A549 (cell line): ENCODE measurements at regions not wholly inside any gene's neighbourhood (a gene's known extent, or its start where the extent isn't known, plus 50 kb on each side); places are given as distances from the start of the nearest gene placed in this dataset.

Source experiments
- CTCF ChIP-seq: fragments of >200 bp; sonication (Bioruptor Twin); formaldehyde crosslinking; IDR thresholded peaks from 3 replicates; pipeline ENCODE4 v1.5.1; 2016
- NR3C1 ChIP-seq: fragments of >200 bp; sonication (Bioruptor Twin); formaldehyde crosslinking; IDR thresholded peaks from 3 replicates; pipeline ENCODE4 v1.6.1; 2017
- TF ChIP-seq, protein P1 (sequence below): IDR thresholded peaks from 2 replicates; pipeline ENCODE4 v1.6.1; 2012

GRCh38 chr2:66730441-66730840, 295.5 kb downstream of the MEIS1 start:
- TF ChIP-seq CTCF: no peak
- TF ChIP-seq, protein P1, sequence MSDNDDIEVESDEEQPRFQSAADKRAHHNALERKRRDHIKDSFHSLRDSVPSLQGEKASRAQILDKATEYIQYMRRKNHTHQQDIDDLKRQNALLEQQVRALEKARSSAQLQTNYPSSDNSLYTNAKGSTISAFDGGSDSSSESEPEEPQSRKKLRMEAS: no peak
- TF ChIP-seq NR3C1: no peak
